WTC11 (cell line): ENCODE measurements at regions not wholly inside any gene's neighbourhood (a gene's known extent, or its start where the extent isn't known, plus 50 kb on each side); places are given as distances from the start of the nearest gene placed in this dataset.

ENCODE experiments used
- CREB1 ChIP-seq: sonication (generic); formaldehyde crosslinking; IDR thresholded peaks from 2 replicates; pipeline ENCODE4 v1.8.0; 2023; ENCODE audit warnings: mild to moderate bottlenecking, missing genetic modification reagents
- GABPB1 ChIP-seq: sonication (generic); formaldehyde crosslinking; IDR thresholded peaks from 2 replicates; pipeline ENCODE4 v1.8.1; 2023; ENCODE audit warnings: mild to moderate bottlenecking, missing genetic modification reagents
- SP1 ChIP-seq: sonication (generic); formaldehyde crosslinking; conservative IDR thresholded peaks from 2 replicates; pipeline ENCODE4 v1.8.1; 2022; ENCODE audit warnings: missing genetic modification reagents
- TF ChIP-seq, protein P1 (sequence below): fragments of 200-600 bp; IDR thresholded peaks from 2 replicates; pipeline ENCODE4 v1.8.0; 2022; ENCODE audit warnings: antibody characterized with exemption
- TF ChIP-seq, protein P2 (sequence below): sonication (generic); formaldehyde crosslinking; IDR thresholded peaks from 2 replicates; pipeline ENCODE4 v1.8.1; 2023; ENCODE audit warnings: mild to moderate bottlenecking, missing genetic modification reagents, moderate library complexity
- TF ChIP-seq, protein P3 (sequence below): sonication (generic); formaldehyde crosslinking; IDR thresholded peaks from 2 replicates; pipeline ENCODE4 v1.8.0; 2023; ENCODE audit warnings: missing genetic modification reagents
- TF ChIP-seq, protein P4 (sequence below): sonication (generic); formaldehyde crosslinking; conservative IDR thresholded peaks from 2 replicates; pipeline ENCODE4 v1.8.1; 2022; ENCODE audit warnings: mild to moderate bottlenecking, missing genetic modification reagents
- TF ChIP-seq, protein P5 (sequence below): sonication (generic); formaldehyde crosslinking; IDR thresholded peaks from 2 replicates; pipeline ENCODE4 v1.8.0; 2022; ENCODE audit warnings: mild to moderate bottlenecking, missing genetic modification reagents

DNA sequence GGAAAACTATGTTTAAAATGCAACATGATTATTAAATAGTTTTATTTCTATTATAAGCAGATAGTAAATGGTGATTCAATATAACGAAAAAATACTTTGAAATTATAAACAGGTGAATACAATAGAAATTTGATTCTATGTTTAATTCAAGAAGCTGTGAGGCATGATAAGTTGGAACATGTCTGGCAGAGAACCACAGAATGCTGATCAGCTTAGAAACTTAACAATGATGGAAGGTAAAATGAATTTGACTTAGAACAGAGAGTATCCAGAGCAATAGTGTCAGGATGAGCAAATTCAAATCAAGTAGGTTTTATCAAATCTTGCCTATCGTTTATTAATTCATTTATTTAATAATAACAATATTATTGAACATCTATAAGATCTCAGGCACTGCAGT, 83.4 kb upstream of the ADGRL4 start:
- TF ChIP-seq, protein P1, sequence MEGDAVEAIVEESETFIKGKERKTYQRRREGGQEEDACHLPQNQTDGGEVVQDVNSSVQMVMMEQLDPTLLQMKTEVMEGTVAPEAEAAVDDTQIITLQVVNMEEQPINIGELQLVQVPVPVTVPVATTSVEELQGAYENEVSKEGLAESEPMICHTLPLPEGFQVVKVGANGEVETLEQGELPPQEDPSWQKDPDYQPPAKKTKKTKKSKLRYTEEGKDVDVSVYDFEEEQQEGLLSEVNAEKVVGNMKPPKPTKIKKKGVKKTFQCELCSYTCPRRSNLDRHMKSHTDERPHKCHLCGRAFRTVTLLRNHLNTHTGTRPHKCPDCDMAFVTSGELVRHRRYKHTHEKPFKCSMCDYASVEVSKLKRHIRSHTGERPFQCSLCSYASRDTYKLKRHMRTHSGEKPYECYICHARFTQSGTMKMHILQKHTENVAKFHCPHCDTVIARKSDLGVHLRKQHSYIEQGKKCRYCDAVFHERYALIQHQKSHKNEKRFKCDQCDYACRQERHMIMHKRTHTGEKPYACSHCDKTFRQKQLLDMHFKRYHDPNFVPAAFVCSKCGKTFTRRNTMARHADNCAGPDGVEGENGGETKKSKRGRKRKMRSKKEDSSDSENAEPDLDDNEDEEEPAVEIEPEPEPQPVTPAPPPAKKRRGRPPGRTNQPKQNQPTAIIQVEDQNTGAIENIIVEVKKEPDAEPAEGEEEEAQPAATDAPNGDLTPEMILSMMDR, result no peak
- no peak for TF ChIP-seq CREB1
- TF ChIP-seq, protein P2, sequence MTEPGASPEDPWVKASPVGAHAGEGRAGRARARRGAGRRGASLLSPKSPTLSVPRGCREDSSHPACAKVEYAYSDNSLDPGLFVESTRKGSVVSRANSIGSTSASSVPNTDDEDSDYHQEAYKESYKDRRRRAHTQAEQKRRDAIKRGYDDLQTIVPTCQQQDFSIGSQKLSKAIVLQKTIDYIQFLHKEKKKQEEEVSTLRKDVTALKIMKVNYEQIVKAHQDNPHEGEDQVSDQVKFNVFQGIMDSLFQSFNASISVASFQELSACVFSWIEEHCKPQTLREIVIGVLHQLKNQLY (CRISPR knock-in tag), result no peak
- TF ChIP-seq, protein P3, sequence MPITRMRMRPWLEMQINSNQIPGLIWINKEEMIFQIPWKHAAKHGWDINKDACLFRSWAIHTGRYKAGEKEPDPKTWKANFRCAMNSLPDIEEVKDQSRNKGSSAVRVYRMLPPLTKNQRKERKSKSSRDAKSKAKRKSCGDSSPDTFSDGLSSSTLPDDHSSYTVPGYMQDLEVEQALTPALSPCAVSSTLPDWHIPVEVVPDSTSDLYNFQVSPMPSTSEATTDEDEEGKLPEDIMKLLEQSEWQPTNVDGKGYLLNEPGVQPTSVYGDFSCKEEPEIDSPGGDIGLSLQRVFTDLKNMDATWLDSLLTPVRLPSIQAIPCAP, result no peak
- TF ChIP-seq SP1 (CRISPR knock-in tag), result no peak
- TF ChIP-seq, protein P4, sequence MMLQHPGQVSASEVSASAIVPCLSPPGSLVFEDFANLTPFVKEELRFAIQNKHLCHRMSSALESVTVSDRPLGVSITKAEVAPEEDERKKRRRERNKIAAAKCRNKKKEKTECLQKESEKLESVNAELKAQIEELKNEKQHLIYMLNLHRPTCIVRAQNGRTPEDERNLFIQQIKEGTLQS (CRISPR knock-in tag), result no peak
- no peak for TF ChIP-seq GABPB1 (CRISPR knock-in tag)
- TF ChIP-seq, protein P5, sequence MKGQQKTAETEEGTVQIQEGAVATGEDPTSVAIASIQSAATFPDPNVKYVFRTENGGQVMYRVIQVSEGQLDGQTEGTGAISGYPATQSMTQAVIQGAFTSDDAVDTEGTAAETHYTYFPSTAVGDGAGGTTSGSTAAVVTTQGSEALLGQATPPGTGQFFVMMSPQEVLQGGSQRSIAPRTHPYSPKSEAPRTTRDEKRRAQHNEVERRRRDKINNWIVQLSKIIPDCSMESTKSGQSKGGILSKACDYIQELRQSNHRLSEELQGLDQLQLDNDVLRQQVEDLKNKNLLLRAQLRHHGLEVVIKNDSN (CRISPR knock-in tag), result no peak
